ENCODE measurements at regions not wholly inside any gene's neighbourhood (a gene's known extent, or its start where the extent isn't known, plus 50 kb on each side); places are given as distances from the start of the nearest gene placed in this dataset.
A peak's percentile ranks its signal among the peaks of the same experiment; 100 is the strongest.
"Not testable (repeated sequence)": the region's sequence is repeated elsewhere in the genome, so short reads cannot be mapped to it uniquely, and the experiment has no call there.

- DNase-seq: no peak
- H3K27ac Mint-ChIP-seq: no peak overlapping the region
- Histone ChIP-seq H3K27ac (ENCODE audit: low read depth in 1 of 2, low read length in 2 of 2) (no peak overlapping the region), H3K36me3 (replicated peaks in 1 of 2; ENCODE audit: control insufficient read depth in 1 of 2, insufficient read depth in 2 of 2, low read length in 2 of 2) (no peaks in the 10 kb centered on the region), H4K20me1 (ENCODE audit: insufficient read depth, low read length) (no peaks in the 10 kb centered on the region), H3K4me3 (replicated peaks in 1 of 3; ENCODE audit: low read depth in 2 of 3, low read length in 3 of 3) (no peak overlapping the region), H3K79me2 (ENCODE audit: insufficient read depth, low read length) (no peaks in the 10 kb centered on the region), H3K4me1 (ENCODE audit: control insufficient read depth in 1 of 2, insufficient read depth in 2 of 2, low read length in 2 of 2) (peaks cover 0 to 4% of the 10 kb centered on the region in 2 donors), H3K27me3 (ENCODE audit: control insufficient read depth in 2 of 2, insufficient read depth in 2 of 2, low read length in 2 of 2) (peaks cover 15 to 31% of the 10 kb centered on the region in 2 donors), H3K9me3 (replicated peaks in 1 of 2; ENCODE audit: control insufficient read depth in 1 of 2, insufficient read depth in 1 of 2, low read length in 2 of 2) (peaks cover 0 to 8% of the 10 kb centered on the region in 2 donors), H3K9ac (ENCODE audit: insufficient read depth, low read length, poor library complexity, severe bottlenecking) (no peak overlapping the region), H3K4me2 (replicated peaks; ENCODE audit: extremely low read depth, low read length, poor library complexity, severe bottlenecking) (no peak overlapping the region), H2AFZ (ENCODE audit: insufficient read depth, low read depth, low read length, poor library complexity, severe bottlenecking) (no peak overlapping the region)
- no CpG with 5 or more reads among the region's 4 CpGs for WGBS (ENCODE audit: insufficient coverage)
- no peak for TF ChIP-seq CTCF (IDR thresholded peaks at IDR 0.05)
- peaks cover 0 to 5% (median 0%) of the 10 kb centered on the region in 7 donors for H3K9me3 Mint-ChIP-seq
- peaks cover 5% of the 10 kb centered on the region for H3K4me1 Mint-ChIP-seq
- peaks cover 28 to 42% (median 38%) of the 10 kb centered on the region in 3 donors for H3K27me3 Mint-ChIP-seq (ENCODE audit: low read depth in 3 of 3)
- intact Hi-C loops (cut with micrococcal nuclease): no loop called here
- H3K4me3 Mint-ChIP-seq: peak overlapping the region in 1 of 2 donors; percentile 8
- no peaks in the 10 kb centered on the region for H3K36me3 Mint-ChIP-seq
These were observed 66.5 kb upstream of the SH3GL3 start for GRCh38 chr15:83380682-83381081.

- H3K36me3 ChIP-seq (replicated peaks in 1 of 2; ENCODE audit: control insufficient read depth in 1 of 2, insufficient read depth in 2 of 2, low read length in 2 of 2); H3K27ac ChIP-seq (ENCODE audit: low read depth in 1 of 2, low read length in 2 of 2); H3K9ac ChIP-seq (ENCODE audit: insufficient read depth, low read length, poor library complexity, severe bottlenecking); H3K27ac Mint-ChIP-seq; H3K4me2 ChIP-seq (replicated peaks; ENCODE audit: extremely low read depth, low read length, poor library complexity, severe bottlenecking); H2AFZ ChIP-seq (ENCODE audit: insufficient read depth, low read depth, low read length, poor library complexity, severe bottlenecking); H3K4me3 ChIP-seq (replicated peaks in 1 of 3; ENCODE audit: low read depth in 2 of 3, low read length in 3 of 3); H3K9me3 Mint-ChIP-seq; H3K4me1 Mint-ChIP-seq; H3K36me3 Mint-ChIP-seq; DNase-seq; H4K20me1 ChIP-seq (ENCODE audit: insufficient read depth, low read length); intact Hi-C loops (cut with micrococcal nuclease); H3K9me3 ChIP-seq (replicated peaks in 1 of 2; ENCODE audit: control insufficient read depth in 1 of 2, insufficient read depth in 1 of 2, low read length in 2 of 2); H3K4me1 ChIP-seq (ENCODE audit: control insufficient read depth in 1 of 2, insufficient read depth in 2 of 2, low read length in 2 of 2); H3K4me3 Mint-ChIP-seq; H3K79me2 ChIP-seq (ENCODE audit: insufficient read depth, low read length): not testable (repeated sequence)
- peaks cover 4 to 16% of the 10 kb centered on the region in 2 donors for H3K27me3 ChIP-seq (ENCODE audit: control insufficient read depth in 2 of 2, insufficient read depth in 2 of 2, low read length in 2 of 2)
- peaks cover 17 to 27% (median 25%) of the 10 kb centered on the region in 3 donors for H3K27me3 Mint-ChIP-seq (ENCODE audit: low read depth in 3 of 3)
- no CpG with 5 or more reads among the region's 36 CpGs for WGBS (ENCODE audit: insufficient coverage)
These were observed 63.5 kb upstream of the SH3GL3 start for GRCh38 chr15:83383608-83384139.

Measured in CD14-positive monocyte (primary cell).